IPS-18c (cell line): ENCODE measurements at regions not wholly inside any gene's neighbourhood (a gene's known extent, or its start where the extent isn't known, plus 50 kb on each side); places are given as distances from the start of the nearest gene placed in this dataset.

ENCODE experiments used
- H3K4me3 ChIP-seq: 2 replicates; pipeline ENCODE4 v1.7.0; 2013; ENCODE audit warnings: low read depth, mild to moderate bottlenecking, low read length, moderate library complexity; ENCODE audit not compliant: insufficient read depth
- H3K9me3 ChIP-seq: one replicate; pipeline ENCODE4 v1.6.1; 2013; ENCODE audit warnings: mild to moderate bottlenecking, low read length, moderate library complexity; ENCODE audit not compliant: control insufficient read depth, insufficient read depth

GRCh38 chr16:85473323-85473722 lies 139.8 kb upstream of the GSE1 start:
- no peak overlapping the region for H3K4me3 ChIP-seq
- no peaks in the 10 kb centered on the region for H3K9me3 ChIP-seq

GRCh38 chr16:85473909-85474620 lies 139.1 kb upstream of the GSE1 start:
- Histone ChIP-seq H3K9me3 (no peaks in the 10 kb centered on the region), H3K4me3 (no peak overlapping the region)

GRCh38 chr16:85474621-85475217 lies 138.4 kb upstream of the GSE1 start:
- no peak overlapping the region; the same call in 1 of the 2 replicates for H3K4me3 ChIP-seq

GRCh38 chr16:85475233-85475632 lies 137.9 kb upstream of the GSE1 start:
- H3K4me3 ChIP-seq = no peak overlapping the region

More at GRCh38 chr16:85474621-85475217, 138.4 kb upstream of the GSE1 start:
- H3K9me3 ChIP-seq = no peaks in the 10 kb centered on the region

GRCh38 chr16:85475691-85476300 lies 137.3 kb upstream of the GSE1 start:
- Histone ChIP-seq H3K4me3 (no peak overlapping the region), H3K9me3 (no peaks in the 10 kb centered on the region)

More at GRCh38 chr16:85475233-85475632, 137.9 kb upstream of the GSE1 start:
- no peaks in the 10 kb centered on the region for H3K9me3 ChIP-seq

- Histone ChIP-seq H3K9me3 (peaks cover under 1% of the 10 kb centered on the region), H3K4me3 (no peak overlapping the region)
Observed at GRCh38 chr16:85476389-85476788, 136.7 kb upstream of the GSE1 start.

GRCh38 chr16:85477801-85478363 lies 135.2 kb upstream of the GSE1 start:
- Histone ChIP-seq H3K4me3 (no peak overlapping the region), H3K9me3 (peaks cover 2% of the 10 kb centered on the region)

GRCh38 chr16:85479972-85480726 lies 133.0 kb upstream of the GSE1 start:
- peaks cover 2% of the 10 kb centered on the region for H3K9me3 ChIP-seq
- H3K4me3 ChIP-seq = no peak overlapping the region

GRCh38 chr16:85480727-85481101 lies 132.4 kb upstream of the GSE1 start:
- no peak overlapping the region for H3K4me3 ChIP-seq

GRCh38 chr16:85481206-85481605 lies 131.9 kb upstream of the GSE1 start:
- H3K9me3 ChIP-seq = peaks cover 2% of the 10 kb centered on the region

More at GRCh38 chr16:85480727-85481101, 132.4 kb upstream of the GSE1 start:
- peaks cover 2% of the 10 kb centered on the region for H3K9me3 ChIP-seq

GRCh38 chr16:85481738-85482137 lies 131.4 kb upstream of the GSE1 start:
- H3K9me3 ChIP-seq = peaks cover 2% of the 10 kb centered on the region
- no peak overlapping the region for H3K4me3 ChIP-seq

More at GRCh38 chr16:85481206-85481605, 131.9 kb upstream of the GSE1 start:
- H3K4me3 ChIP-seq = no peak overlapping the region

- Histone ChIP-seq H3K9me3 (peaks cover 2% of the 10 kb centered on the region), H3K4me3 (no peak overlapping the region)
Observed at GRCh38 chr16:85483424-85483823, 129.7 kb upstream of the GSE1 start.

GRCh38 chr16:85484347-85485300 lies 128.5 kb upstream of the GSE1 start:
- Histone ChIP-seq H3K9me3 (peaks cover 2% of the 10 kb centered on the region), H3K4me3 (no peak overlapping the region)

- peaks cover 2% of the 10 kb centered on the region for H3K9me3 ChIP-seq
Observed at GRCh38 chr16:85485379-85485778, 127.7 kb upstream of the GSE1 start.

GRCh38 chr16:85486256-85486915 lies 126.7 kb upstream of the GSE1 start:
- Histone ChIP-seq H3K9me3 (peaks cover 2% of the 10 kb centered on the region), H3K4me3 (no peak overlapping the region)

More at GRCh38 chr16:85485379-85485778, 127.7 kb upstream of the GSE1 start:
- H3K4me3 ChIP-seq = no peak overlapping the region

GRCh38 chr16:85488414-85488813 lies 124.7 kb upstream of the GSE1 start:
- H3K9me3 ChIP-seq = no peaks in the 10 kb centered on the region
- no peak overlapping the region for H3K4me3 ChIP-seq
